ENCODE measurements at regions not wholly inside any gene's neighbourhood (a gene's known extent, or its start where the extent isn't known, plus 50 kb on each side); places are given as distances from the start of the nearest gene placed in this dataset.
"Not testable (repeated sequence)": the region's sequence is repeated elsewhere in the genome, so short reads cannot be mapped to it uniquely, and the experiment has no call there.

DNA sequence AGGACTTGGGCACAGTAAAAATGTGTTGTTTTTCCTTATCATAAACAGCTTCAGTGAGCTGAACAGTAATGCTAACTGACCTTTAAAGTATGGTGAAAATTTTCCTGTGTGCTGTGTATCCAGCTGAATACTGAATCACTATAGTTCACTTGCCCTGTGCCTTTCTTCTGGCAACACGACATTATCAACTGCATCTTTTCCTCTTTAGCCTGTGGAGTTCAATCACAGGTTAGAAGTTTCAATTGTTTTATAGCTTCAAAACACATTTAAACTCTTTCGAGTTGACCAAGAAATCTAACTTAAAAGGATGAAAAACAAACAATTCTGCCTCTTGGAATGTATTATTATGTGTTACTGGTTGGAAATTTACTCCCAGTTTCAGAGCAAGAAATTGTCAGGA, 1120.7 kb upstream of the ALCAM start:
- no peak overlapping the region for H3K27ac ChIP-seq (ENCODE audit: low read depth, low read length)
- H3K9ac ChIP-seq (ENCODE audit: low read depth in 1 of 3, low read length in 3 of 3), result no peak overlapping the region
- no peaks in the 10 kb centered on the region for H3K27me3 ChIP-seq (ENCODE audit: control insufficient read depth in 3 of 3, insufficient read depth in 3 of 3, low read length in 3 of 3)
- peaks cover 0 to 3% (median 0%) of the 10 kb centered on the region in 3 donors for H3K9me3 ChIP-seq (ENCODE audit: control insufficient read depth in 3 of 3, low read length in 3 of 3)
- no peaks in the 10 kb centered on the region for H3K4me1 ChIP-seq (ENCODE audit: control insufficient read depth in 3 of 3, insufficient read depth in 3 of 3, low read length in 3 of 3)
- H3K4me3 ChIP-seq (ENCODE audit: low read length in 3 of 3), result no peak overlapping the region
- no peaks in the 10 kb centered on the region for H3K36me3 ChIP-seq (ENCODE audit: control insufficient read depth in 3 of 3, insufficient read depth in 3 of 3, low read length in 3 of 3)

GRCh38 chr3:104257486-104257885, 1109.2 kb upstream of the ALCAM start:
- H3K27me3 ChIP-seq (ENCODE audit: control insufficient read depth in 3 of 3, insufficient read depth in 3 of 3, low read length in 3 of 3), result no peaks in the 10 kb centered on the region
- no peak overlapping the region for H3K9ac ChIP-seq (ENCODE audit: low read depth in 1 of 3, low read length in 3 of 3)

GRCh38 chr3:104263477-104263876, 1103.2 kb upstream of the ALCAM start:
- no peak overlapping the region for H3K4me3 ChIP-seq (ENCODE audit: low read length in 3 of 3)
- H3K27me3 ChIP-seq (ENCODE audit: control insufficient read depth in 3 of 3, insufficient read depth in 3 of 3, low read length in 3 of 3), result no peaks in the 10 kb centered on the region
- no peak overlapping the region for H3K27ac ChIP-seq (ENCODE audit: low read depth, low read length)
- no peak overlapping the region for H3K9ac ChIP-seq (ENCODE audit: low read depth in 1 of 3, low read length in 3 of 3)
- H3K36me3 ChIP-seq (ENCODE audit: control insufficient read depth in 3 of 3, insufficient read depth in 3 of 3, low read length in 3 of 3), result no peaks in the 10 kb centered on the region
- H3K9me3 ChIP-seq (ENCODE audit: control insufficient read depth in 3 of 3, low read length in 3 of 3), result no peaks in the 10 kb centered on the region
- H3K4me1 ChIP-seq (ENCODE audit: control insufficient read depth in 3 of 3, insufficient read depth in 3 of 3, low read length in 3 of 3), result no peaks in the 10 kb centered on the region

More at GRCh38 chr3:104257486-104257885, 1109.2 kb upstream of the ALCAM start:
- Histone ChIP-seq H3K4me1 (ENCODE audit: control insufficient read depth in 3 of 3, insufficient read depth in 3 of 3, low read length in 3 of 3) (no peaks in the 10 kb centered on the region), H3K4me3 (ENCODE audit: low read length in 3 of 3) (no peak overlapping the region), H3K9me3 (ENCODE audit: control insufficient read depth in 3 of 3, low read length in 3 of 3) (no peaks in the 10 kb centered on the region), H3K27ac (ENCODE audit: low read depth, low read length) (no peak overlapping the region), H3K36me3 (ENCODE audit: control insufficient read depth in 3 of 3, insufficient read depth in 3 of 3, low read length in 3 of 3) (no peaks in the 10 kb centered on the region)

- H3K4me1 ChIP-seq (ENCODE audit: control insufficient read depth in 3 of 3, insufficient read depth in 3 of 3, low read length in 3 of 3); H3K27me3 ChIP-seq (ENCODE audit: control insufficient read depth in 3 of 3, insufficient read depth in 3 of 3, low read length in 3 of 3); H3K4me3 ChIP-seq (ENCODE audit: low read length in 3 of 3); H3K9ac ChIP-seq (ENCODE audit: low read depth in 1 of 3, low read length in 3 of 3); H3K9me3 ChIP-seq (ENCODE audit: control insufficient read depth in 3 of 3, low read length in 3 of 3); H3K36me3 ChIP-seq (ENCODE audit: control insufficient read depth in 3 of 3, insufficient read depth in 3 of 3, low read length in 3 of 3); H3K27ac ChIP-seq (ENCODE audit: low read depth, low read length): not testable (repeated sequence)
Measured at GRCh38 chr3:104266219-104266618, 1100.5 kb upstream of the ALCAM start.

- no peaks in the 10 kb centered on the region for H3K27me3 ChIP-seq (ENCODE audit: control insufficient read depth in 3 of 3, insufficient read depth in 3 of 3, low read length in 3 of 3)
- no peaks in the 10 kb centered on the region for H3K36me3 ChIP-seq (ENCODE audit: control insufficient read depth in 3 of 3, insufficient read depth in 3 of 3, low read length in 3 of 3)
- H3K9me3 ChIP-seq (ENCODE audit: control insufficient read depth in 3 of 3, low read length in 3 of 3), result no peaks in the 10 kb centered on the region
- no peak overlapping the region for H3K9ac ChIP-seq (ENCODE audit: low read depth in 1 of 3, low read length in 3 of 3)
- no peak overlapping the region for H3K4me3 ChIP-seq (ENCODE audit: low read length in 3 of 3)
- H3K27ac ChIP-seq (ENCODE audit: low read depth, low read length), result no peak overlapping the region
- no peaks in the 10 kb centered on the region for H3K4me1 ChIP-seq (ENCODE audit: control insufficient read depth in 3 of 3, insufficient read depth in 3 of 3, low read length in 3 of 3)
Measured at GRCh38 chr3:104269771-104270170, 1096.9 kb upstream of the ALCAM start.

DNA sequence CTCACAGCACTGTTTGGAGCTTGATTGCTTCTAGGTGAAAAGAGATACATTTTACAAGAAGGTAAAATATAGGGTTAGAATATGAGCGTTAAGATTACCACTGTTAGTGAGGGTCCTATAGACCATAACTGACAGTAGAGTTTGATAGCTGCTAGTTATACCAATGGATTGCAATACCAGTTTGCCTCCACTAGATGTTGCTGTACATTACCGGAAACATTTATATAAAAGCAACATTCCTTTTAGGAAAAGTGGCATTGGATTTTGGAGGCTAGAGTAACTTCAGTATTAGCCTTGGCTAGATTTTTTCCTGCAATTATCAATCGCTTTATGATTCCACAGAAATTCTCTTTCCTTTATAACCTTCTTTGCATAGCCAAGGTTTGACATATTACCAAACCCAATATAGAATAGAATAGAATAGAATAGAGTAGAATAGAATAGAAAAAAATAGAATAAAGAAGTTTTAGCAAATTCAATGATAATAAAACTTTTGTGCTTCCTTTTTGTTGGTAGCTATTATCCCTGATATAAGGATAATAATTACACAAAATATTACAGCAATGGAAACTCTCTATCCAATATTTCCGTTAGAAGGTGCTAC, 1093.6 kb upstream of the ALCAM start:
- no peaks in the 10 kb centered on the region for H3K4me1 ChIP-seq (ENCODE audit: control insufficient read depth in 3 of 3, insufficient read depth in 3 of 3, low read length in 3 of 3)
- H3K9ac ChIP-seq (ENCODE audit: low read depth in 1 of 3, low read length in 3 of 3), result no peak overlapping the region
- no peaks in the 10 kb centered on the region for H3K27me3 ChIP-seq (ENCODE audit: control insufficient read depth in 3 of 3, insufficient read depth in 3 of 3, low read length in 3 of 3)
- H3K4me3 ChIP-seq (ENCODE audit: low read length in 3 of 3), result no peak overlapping the region
- H3K27ac ChIP-seq (ENCODE audit: low read depth, low read length), result no peak overlapping the region
- H3K9me3 ChIP-seq (ENCODE audit: control insufficient read depth in 3 of 3, low read length in 3 of 3), result peaks cover 0 to 7% (median 7%) of the 10 kb centered on the region in 3 donors
- no peaks in the 10 kb centered on the region for H3K36me3 ChIP-seq (ENCODE audit: control insufficient read depth in 3 of 3, insufficient read depth in 3 of 3, low read length in 3 of 3)

GRCh38 chr3:104275199-104275598, 1091.5 kb upstream of the ALCAM start:
- H3K9ac ChIP-seq (ENCODE audit: low read depth in 1 of 3, low read length in 3 of 3), result no peak overlapping the region
- H3K4me3 ChIP-seq (ENCODE audit: low read length in 3 of 3), result no peak overlapping the region
- H3K9me3 ChIP-seq (ENCODE audit: control insufficient read depth in 3 of 3, low read length in 3 of 3), result peaks cover 0 to 7% (median 7%) of the 10 kb centered on the region in 3 donors
- H3K27me3 ChIP-seq (ENCODE audit: control insufficient read depth in 3 of 3, insufficient read depth in 3 of 3, low read length in 3 of 3), result no peaks in the 10 kb centered on the region
- no peaks in the 10 kb centered on the region for H3K4me1 ChIP-seq (ENCODE audit: control insufficient read depth in 3 of 3, insufficient read depth in 3 of 3, low read length in 3 of 3)
- H3K36me3 ChIP-seq (ENCODE audit: control insufficient read depth in 3 of 3, insufficient read depth in 3 of 3, low read length in 3 of 3), result no peaks in the 10 kb centered on the region
- H3K27ac ChIP-seq (ENCODE audit: low read depth, low read length), result no peak overlapping the region

DNA sequence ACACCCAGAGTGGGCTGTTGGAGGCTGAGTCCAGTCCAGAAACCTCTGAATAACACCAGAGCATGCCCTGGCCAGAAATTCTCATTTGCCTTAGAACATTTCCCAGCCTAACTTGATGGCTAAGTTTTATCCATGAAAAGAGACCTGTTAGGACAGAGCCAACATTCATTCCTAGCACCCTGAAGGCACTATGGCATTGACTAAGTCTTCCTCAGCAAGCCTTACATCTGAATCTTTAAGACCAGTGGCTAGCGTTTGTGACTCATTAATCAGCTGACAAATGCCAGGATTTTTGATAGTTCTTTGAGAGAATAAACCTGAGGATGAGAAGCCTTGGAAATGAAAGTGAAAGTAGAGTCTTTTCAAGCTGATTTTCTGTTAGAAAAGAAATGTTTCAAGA, 1087.1 kb upstream of the ALCAM start:
- Histone ChIP-seq H3K4me3 (ENCODE audit: low read length in 3 of 3) (no peak overlapping the region), H3K27me3 (ENCODE audit: control insufficient read depth in 3 of 3, insufficient read depth in 3 of 3, low read length in 3 of 3) (no peaks in the 10 kb centered on the region), H3K4me1 (ENCODE audit: control insufficient read depth in 3 of 3, insufficient read depth in 3 of 3, low read length in 3 of 3) (no peaks in the 10 kb centered on the region), H3K27ac (ENCODE audit: low read depth, low read length) (no peak overlapping the region), H3K9ac (ENCODE audit: low read depth in 1 of 3, low read length in 3 of 3) (no peak overlapping the region), H3K36me3 (ENCODE audit: control insufficient read depth in 3 of 3, insufficient read depth in 3 of 3, low read length in 3 of 3) (no peaks in the 10 kb centered on the region), H3K9me3 (ENCODE audit: control insufficient read depth in 3 of 3, low read length in 3 of 3) (peaks cover 0 to 13% (median 7%) of the 10 kb centered on the region in 3 donors)

- Histone ChIP-seq H3K4me3 (ENCODE audit: low read length in 3 of 3) (no peak overlapping the region), H3K9ac (ENCODE audit: low read depth in 1 of 3, low read length in 3 of 3) (no peak overlapping the region), H3K4me1 (ENCODE audit: control insufficient read depth in 3 of 3, insufficient read depth in 3 of 3, low read length in 3 of 3) (no peaks in the 10 kb centered on the region), H3K27ac (ENCODE audit: low read depth, low read length) (no peak overlapping the region), H3K27me3 (ENCODE audit: control insufficient read depth in 3 of 3, insufficient read depth in 3 of 3, low read length in 3 of 3) (no peaks in the 10 kb centered on the region), H3K36me3 (ENCODE audit: control insufficient read depth in 3 of 3, insufficient read depth in 3 of 3, low read length in 3 of 3) (no peaks in the 10 kb centered on the region), H3K9me3 (ENCODE audit: control insufficient read depth in 3 of 3, low read length in 3 of 3) (peaks cover 0 to 7% (median 5%) of the 10 kb centered on the region in 3 donors)
Measured at GRCh38 chr3:104281713-104282112, 1085.0 kb upstream of the ALCAM start.

- no peaks in the 10 kb centered on the region for H3K36me3 ChIP-seq (ENCODE audit: control insufficient read depth in 3 of 3, insufficient read depth in 3 of 3, low read length in 3 of 3)
- no peak overlapping the region for H3K27ac ChIP-seq (ENCODE audit: low read depth, low read length)
- H3K9me3 ChIP-seq (ENCODE audit: control insufficient read depth in 3 of 3, low read length in 3 of 3), result peaks cover 0 to 2% (median 0%) of the 10 kb centered on the region in 3 donors
- no peak overlapping the region for H3K9ac ChIP-seq (ENCODE audit: low read depth in 1 of 3, low read length in 3 of 3)
- H3K27me3 ChIP-seq (ENCODE audit: control insufficient read depth in 3 of 3, insufficient read depth in 3 of 3, low read length in 3 of 3), result no peaks in the 10 kb centered on the region
- no peak overlapping the region for H3K4me3 ChIP-seq (ENCODE audit: low read length in 3 of 3)
- no peaks in the 10 kb centered on the region for H3K4me1 ChIP-seq (ENCODE audit: control insufficient read depth in 3 of 3, insufficient read depth in 3 of 3, low read length in 3 of 3)
Measured at GRCh38 chr3:104286645-104287044, 1080.1 kb upstream of the ALCAM start.

All from skeletal muscle tissue (tissue), 3 donors.